Kidney epithelial cell (primary cell): ENCODE measurements at regions not wholly inside any gene's neighbourhood (a gene's known extent, or its start where the extent isn't known, plus 50 kb on each side); places are given as distances from the start of the nearest gene placed in this dataset.

Experiments
- DNase-seq: peaks from one replicate; pipeline ENCODE4 v3.0.0-alpha.2; 2010; ENCODE audit warnings: low read depth
- H3K27me3 ChIP-seq: 2 replicates; pipeline ENCODE4 v1.6.0; 2011; ENCODE audit warnings: low read length; ENCODE audit not compliant: control insufficient read depth, insufficient read depth
- H3K36me3 ChIP-seq: 2 replicates; pipeline ENCODE4 v1.5.1; 2011; ENCODE audit warnings: low read length; ENCODE audit not compliant: control insufficient read depth, insufficient read depth
- H3K4me3 ChIP-seq: 2 replicates; pipeline ENCODE4 v1.5.1; 2011; ENCODE audit warnings: low read depth, mild to moderate bottlenecking, control low read depth, low read length
- TF ChIP-seq, protein P1 (sequence below): IDR thresholded peaks from 2 replicates; pipeline ENCODE4 v1.5.1; 2011; ENCODE audit warnings: mild to moderate bottlenecking, moderate library complexity, low read length, control low read depth, inconsistent platforms; ENCODE audit not compliant: insufficient read depth, poor library complexity, severe bottlenecking

GRCh38 chr2:239587841-239588240 lies 187.0 kb upstream of the HDAC4 start:
- DNase-seq = no peak
- Histone ChIP-seq H3K36me3 (no peaks in the 10 kb centered on the region), H3K4me3 (no peak overlapping the region), H3K27me3 (no peaks in the 10 kb centered on the region)
- TF ChIP-seq, protein P1, sequence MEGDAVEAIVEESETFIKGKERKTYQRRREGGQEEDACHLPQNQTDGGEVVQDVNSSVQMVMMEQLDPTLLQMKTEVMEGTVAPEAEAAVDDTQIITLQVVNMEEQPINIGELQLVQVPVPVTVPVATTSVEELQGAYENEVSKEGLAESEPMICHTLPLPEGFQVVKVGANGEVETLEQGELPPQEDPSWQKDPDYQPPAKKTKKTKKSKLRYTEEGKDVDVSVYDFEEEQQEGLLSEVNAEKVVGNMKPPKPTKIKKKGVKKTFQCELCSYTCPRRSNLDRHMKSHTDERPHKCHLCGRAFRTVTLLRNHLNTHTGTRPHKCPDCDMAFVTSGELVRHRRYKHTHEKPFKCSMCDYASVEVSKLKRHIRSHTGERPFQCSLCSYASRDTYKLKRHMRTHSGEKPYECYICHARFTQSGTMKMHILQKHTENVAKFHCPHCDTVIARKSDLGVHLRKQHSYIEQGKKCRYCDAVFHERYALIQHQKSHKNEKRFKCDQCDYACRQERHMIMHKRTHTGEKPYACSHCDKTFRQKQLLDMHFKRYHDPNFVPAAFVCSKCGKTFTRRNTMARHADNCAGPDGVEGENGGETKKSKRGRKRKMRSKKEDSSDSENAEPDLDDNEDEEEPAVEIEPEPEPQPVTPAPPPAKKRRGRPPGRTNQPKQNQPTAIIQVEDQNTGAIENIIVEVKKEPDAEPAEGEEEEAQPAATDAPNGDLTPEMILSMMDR = no peak

DNA sequence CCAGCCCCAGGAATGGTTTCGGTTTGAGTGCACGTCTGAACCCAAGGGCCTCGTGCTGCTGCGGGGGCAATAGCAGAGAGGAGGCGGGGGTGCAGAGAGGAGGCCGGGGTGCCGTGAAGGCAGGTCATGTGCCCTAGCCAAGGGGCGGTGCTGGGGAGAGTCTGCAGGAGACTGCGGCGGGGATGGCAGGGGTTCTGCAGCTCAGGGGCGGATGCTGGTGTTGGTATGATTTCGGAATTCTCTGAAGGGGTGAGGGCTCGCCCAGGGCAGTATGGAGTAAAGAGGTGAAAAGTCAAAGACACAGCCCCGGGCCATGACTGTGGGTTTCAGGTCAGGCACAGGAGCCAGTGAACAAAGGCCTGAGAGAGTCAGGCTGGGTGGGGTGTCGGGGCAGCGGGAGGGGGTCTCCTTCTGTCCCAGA lies 186.5 kb upstream of the HDAC4 start:
- TF ChIP-seq, protein P1 = no peak
- Histone ChIP-seq H3K36me3 (no peaks in the 10 kb centered on the region), H3K27me3 (no peaks in the 10 kb centered on the region), H3K4me3 (no peak overlapping the region)
- no peak for DNase-seq

- Histone ChIP-seq H3K4me3 (no peak overlapping the region), H3K36me3 (no peaks in the 10 kb centered on the region), H3K27me3 (no peaks in the 10 kb centered on the region)
- no peak for DNase-seq
- TF ChIP-seq, protein P1 = no peak
Measured at GRCh38 chr2:239586651-239587310, 186.0 kb upstream of the HDAC4 start.

- Histone ChIP-seq H3K36me3 (no peaks in the 10 kb centered on the region), H3K27me3 (no peaks in the 10 kb centered on the region), H3K4me3 (no peak overlapping the region)
- DNase-seq = no peak
- TF ChIP-seq, protein P1 = no peak
Measured at GRCh38 chr2:239585422-239585821, 184.6 kb upstream of the HDAC4 start.

GRCh38 chr2:239584986-239585385 lies 184.2 kb upstream of the HDAC4 start:
- no peak for DNase-seq
- Histone ChIP-seq H3K27me3 (no peaks in the 10 kb centered on the region), H3K36me3 (no peaks in the 10 kb centered on the region), H3K4me3 (no peak overlapping the region)
- TF ChIP-seq, protein P1 = no peak
